ENCODE measurements at regions not wholly inside any gene's neighbourhood (a gene's known extent, or its start where the extent isn't known, plus 50 kb on each side); places are given as distances from the start of the nearest gene placed in this dataset.

DNA sequence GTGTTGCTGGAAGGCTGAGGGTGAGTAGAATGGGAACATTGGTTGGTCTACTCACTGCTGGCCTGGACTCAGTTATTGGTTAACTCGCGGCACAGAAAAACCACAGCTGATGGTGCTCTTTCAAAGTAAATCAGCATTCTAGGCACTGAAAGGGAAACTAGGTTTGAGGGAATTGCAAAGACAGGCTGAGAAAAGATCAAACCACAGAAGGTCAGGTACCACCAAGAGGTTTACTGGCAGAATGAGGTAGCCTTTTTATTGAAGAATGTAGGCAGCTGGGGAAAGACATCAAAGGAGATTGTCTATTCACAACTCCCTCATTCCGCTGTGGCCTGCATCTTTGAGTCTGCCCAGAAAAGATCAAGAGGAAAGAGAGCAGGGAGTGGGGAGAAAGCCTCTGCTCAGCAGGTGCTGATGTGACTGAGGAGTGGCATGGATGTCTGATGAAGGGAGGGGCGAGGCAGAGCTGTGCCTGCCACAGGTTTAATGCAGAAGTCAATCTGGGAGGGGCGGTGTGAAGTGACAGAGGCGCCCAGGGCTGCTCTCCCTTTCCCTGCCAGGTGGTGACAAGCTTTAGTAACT lies 255.5 kb downstream of the MAN2A1 start:
- DNase-seq (ENCODE audit: low spot score): no peak

DNA sequence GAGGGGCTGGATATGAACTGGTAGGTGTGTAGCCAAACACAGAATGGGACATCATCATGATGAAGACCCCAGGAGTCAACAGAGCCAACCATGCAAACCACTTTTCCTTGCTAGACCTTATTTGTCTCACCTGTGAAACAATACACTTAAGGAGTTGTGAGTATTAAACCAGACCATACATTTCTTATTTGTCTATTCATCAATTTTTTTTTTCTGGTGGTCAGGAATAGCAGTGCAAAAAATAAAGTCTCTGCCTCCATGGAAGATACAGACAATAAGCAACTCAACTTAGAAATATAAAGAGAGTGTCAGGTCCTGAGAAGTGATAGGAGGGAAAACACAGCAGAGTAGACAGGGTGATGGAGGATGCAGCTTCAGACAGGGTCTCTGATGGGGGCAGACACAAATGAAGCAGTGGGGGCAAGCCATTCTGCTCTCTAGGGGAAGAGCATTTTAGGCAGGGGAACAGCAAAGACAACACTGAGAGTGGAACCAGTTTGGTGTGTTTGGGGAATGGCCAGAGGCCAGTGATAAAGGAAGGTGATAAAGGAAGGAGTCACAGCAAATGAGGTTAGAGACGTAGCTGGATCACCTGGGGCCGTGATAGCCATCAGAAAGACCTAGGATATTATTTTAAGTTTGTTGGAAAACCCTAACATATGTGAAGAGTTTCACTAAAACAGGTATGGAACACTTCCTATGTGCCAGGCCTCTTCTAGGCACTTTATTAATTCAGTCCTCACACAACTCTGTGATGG lies 256.2 kb downstream of the MAN2A1 start:
- no peak for DNase-seq (ENCODE audit: low spot score)

DNA sequence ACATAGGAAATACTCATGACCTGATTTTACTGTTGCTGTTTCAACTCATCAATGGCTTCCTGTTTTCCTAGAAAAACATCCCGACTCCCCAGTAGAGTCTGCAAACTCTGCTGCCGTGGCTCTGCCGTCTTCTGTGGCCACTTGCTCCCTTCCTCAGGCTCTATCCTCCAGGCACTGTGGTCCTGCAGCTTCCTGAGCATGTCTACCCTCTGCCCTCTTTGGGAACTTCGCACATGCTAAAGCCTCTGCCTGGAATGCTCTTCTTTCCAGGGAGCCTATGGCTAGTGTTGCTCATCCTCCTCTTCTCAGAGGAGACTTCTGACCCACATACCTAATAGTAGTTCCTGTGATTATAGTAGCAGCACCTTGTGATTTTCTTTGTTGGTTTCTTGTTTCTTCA lies 256.9 kb downstream of the MAN2A1 start:
- DNase-seq (ENCODE audit: low spot score): no peak

DNA sequence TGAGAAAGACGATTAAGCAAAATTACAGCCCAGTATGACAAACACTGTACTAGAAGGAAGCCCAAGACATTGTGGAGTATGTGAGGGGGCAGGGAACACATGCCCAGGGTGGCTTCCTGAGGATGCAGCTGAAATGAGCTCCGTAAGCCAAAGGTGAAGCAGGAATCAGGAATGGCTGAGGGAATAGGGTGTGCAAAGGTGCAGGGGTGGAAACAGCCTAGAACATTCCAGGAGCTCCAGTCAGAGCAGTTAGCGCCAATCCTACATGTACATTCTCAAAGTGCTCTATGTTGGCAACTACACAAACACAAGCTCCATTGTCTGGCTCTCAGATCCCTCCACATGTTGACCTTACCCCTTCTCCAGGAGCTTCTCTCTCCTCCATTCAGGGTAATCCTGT lies 257.9 kb downstream of the MAN2A1 start:
- no peak for DNase-seq (ENCODE audit: low spot score)

DNA sequence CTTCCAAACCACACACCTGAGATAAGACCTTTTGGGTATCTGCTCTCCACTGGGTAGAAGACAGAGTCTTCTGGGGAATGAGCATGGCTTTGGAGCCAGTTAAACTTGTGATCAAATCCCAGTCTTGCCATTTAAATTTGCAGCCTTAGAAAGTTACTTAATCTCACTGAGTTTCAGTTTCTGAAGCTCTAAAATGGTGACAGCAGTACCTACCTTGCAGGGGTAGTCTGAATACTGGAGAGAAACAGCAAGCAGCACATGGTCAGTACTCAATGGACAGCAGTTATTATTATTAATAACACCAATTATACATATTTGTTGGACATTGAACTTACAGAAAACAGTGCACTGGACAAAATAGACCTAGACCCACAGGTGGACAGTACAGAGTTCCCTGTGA lies 260.9 kb downstream of the MAN2A1 start:
- DNase-seq (ENCODE audit: low spot score): no peak

DNA sequence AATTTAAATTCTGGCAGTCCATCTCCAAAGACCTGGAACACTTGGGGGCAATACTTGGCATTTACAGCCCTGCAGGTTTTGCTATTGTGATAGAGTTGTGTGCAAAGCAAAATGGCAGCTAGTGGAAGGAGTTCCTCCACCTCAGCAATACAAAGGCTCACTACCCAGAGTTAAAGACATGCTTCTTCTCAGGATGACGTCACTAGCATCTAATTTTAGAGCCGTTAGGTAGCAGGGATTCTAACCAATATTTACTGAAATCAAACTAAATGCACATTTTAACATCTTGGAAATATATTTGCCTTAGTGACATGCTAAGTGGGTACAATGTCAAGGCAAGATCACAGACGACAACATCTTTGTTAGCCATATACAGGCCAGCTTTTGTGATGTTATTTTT lies 261.6 kb downstream of the MAN2A1 start:
- no peak for DNase-seq (ENCODE audit: low spot score)

DNA sequence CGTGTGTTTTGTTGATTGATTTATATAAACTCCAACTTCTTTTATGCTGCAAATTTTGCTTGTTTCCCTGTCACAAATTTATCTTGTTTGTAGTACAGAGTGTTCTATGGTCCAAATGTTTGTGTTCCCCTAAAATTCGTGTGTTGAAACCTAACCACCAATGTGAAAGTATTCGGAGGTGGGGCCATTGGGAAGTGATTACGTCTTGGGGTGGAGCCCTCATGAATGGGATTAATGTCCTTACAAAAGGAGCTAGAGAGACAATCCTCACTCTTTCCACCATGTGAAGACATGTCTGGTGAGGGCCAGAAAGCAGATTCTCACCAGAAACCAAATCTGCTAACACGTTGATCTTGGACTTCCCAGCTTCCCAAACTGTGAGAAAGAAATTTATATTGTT lies 262.0 kb downstream of the MAN2A1 start:
- no peak for DNase-seq (ENCODE audit: low spot score)

DNA sequence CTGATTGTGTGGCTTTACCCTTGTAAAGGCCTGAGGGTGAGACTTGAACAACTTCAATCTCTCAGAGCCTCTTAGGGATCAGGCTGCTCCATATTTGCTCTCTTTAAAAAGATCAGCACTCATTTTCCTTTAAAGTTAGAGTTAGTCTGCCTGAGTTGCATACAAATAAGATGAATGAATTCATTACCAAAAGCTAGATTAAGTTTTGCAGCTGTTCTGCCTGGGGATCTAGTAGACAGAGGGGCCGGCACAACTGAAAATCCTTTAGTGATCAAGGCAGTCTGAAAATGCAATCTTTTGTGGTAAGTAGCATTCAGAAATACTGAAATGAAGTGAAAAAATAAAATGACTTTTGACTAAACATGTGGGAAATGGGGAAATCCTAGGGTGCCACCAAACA lies 264.0 kb downstream of the MAN2A1 start:
- DNase-seq (ENCODE audit: low spot score): no peak

DNA sequence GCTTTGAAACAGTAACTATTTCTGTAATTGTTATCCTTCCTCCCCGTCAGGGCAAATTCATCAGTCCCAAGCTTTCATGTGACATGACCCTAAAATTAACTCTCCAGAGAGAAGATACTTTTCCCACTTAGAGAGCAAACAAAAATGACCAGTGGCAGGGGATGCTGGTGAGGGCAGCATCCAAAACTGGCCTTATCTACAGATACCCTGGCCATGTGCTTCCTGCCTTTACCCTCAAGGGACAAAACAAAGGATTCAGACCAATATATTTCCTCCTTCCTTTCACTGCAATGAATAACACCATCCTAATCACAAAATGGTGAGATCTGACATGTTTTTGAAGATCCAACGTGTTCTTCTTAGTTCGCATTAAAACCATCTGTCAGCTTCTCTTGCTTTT lies 267.2 kb downstream of the MAN2A1 start:
- DNase-seq (ENCODE audit: low spot score): no peak

DNA sequence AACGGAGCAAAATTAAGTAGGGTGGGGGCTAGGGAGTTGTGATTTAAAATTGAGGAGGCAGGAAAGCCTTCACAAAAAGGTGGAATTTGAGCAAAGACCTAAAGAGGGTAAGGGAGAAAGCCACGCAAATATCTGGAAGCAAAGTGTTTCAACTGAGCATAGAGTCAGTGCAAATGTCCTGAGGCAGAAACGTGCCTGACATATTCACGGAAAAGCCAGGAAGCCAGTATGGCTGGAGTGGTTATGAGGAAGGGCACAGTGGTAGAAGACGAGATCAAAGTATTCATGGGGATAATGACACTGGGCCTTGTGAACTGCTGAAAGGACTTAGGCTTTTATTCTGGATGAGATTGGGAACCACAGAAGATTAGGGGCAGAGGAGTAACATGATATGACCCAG lies 268.4 kb downstream of the MAN2A1 start:
- DNase-seq (ENCODE audit: low spot score): no peak

DNA sequence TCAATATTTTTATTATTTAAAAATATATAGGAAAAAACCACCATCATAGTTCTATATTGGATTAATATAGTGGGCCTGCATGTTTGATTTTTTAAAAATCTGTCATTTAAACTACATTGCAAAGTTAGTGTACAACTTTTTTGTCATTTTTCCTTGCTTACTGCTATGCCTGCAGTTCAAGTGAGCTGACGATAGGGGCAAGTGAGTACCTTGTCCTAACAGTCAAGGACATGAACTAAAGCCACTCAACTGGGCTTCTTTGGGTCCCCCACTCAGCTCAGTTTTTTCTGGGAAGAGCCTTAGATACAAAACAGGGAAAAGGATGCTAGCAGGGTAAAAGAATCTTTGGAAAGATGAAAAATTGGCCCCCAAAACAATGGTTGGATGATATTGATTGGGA lies 269.9 kb downstream of the MAN2A1 start:
- no peak for DNase-seq (ENCODE audit: low spot score)

DNA sequence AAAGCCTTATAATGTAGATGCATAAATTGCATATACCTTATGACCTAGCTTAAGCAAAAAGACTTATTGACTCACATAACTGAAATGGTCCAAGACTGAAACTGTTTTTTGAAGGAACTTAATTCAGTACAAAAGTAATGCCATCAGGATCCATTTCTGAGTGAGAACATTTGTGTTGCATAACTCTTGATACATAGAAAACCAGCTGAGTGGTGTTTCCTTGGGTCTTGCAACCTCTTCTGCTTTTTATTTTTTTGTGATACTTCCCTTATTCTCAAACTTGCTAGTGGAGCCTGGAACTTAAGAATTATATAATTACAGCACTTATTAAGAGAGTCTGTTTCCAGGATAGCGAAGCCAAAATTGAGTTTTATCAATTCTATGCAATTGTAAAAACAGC lies 272.0 kb downstream of the MAN2A1 start:
- no peak for DNase-seq (ENCODE audit: low spot score)

DNA sequence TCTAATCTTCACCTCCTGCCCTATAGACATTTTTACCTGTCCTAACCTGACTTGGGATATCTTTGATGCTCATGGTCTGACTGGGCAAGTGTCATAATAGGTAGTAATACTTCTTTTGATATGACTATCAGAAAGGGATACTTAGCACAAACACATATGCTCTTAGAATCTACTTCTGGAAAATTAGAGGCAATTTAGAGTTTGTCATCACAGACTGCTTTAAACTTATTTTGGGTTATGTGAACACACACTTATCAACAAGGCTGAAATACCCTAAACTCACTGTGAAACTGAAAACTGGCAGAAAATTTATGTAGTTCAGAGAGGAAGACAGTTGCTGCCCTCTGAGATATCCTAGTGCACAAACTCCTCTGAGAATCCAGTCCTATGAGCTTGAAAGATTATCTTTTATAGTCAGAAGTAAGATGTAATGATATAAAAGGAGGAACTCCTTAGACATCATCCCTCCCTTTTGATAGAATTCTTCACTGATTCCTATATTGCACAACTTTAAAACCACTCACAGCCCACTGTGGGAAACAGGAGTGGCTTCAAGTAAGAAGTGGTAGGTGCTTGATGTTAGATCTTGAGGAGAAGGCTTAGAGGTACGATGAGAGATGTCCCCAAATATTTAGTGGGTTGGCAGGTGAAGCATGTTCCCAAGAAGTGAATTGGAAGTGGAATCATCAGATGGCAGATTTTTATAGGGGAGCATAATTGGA lies 273.3 kb downstream of the MAN2A1 start:
- DNase-seq (ENCODE audit: low spot score): no peak

DNA sequence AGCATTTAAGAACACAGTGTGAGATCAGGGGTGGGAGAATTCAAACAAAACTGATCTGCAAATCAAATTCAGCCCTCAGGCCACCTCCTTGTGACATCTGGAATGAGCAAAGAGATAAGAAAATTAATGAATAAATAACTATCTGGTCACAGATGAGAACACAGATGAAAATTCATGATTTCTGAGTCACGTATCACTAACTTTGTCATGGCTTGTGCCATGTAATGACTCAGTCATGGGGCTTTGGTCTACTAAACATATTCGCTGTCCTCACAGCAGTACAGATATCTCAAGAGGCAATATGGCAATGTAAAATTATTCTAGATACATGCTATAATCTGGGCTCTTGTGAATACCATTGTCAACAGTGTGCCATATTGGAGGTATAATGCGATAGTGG lies 274.4 kb downstream of the MAN2A1 start:
- DNase-seq (ENCODE audit: low spot score): no peak

DNA sequence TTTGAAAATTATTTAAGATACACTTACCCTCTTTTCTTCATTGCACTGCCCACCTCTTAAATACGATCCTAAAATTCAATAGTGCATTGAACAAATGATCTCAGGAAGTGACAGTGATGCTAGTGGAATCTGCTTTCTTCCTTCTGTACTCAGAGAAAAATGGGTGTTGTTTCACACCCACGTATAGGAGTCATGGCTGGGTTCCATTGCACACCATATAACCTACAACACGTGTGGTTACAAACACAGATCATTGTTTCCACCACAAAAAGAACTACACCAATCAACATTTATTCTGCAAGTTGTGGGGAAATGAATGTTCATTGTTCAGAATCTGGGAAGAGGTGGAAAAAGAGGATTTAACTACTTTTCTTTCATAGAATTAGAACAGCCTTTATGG lies 275.9 kb downstream of the MAN2A1 start:
- no peak for DNase-seq (ENCODE audit: low spot score)

DNA sequence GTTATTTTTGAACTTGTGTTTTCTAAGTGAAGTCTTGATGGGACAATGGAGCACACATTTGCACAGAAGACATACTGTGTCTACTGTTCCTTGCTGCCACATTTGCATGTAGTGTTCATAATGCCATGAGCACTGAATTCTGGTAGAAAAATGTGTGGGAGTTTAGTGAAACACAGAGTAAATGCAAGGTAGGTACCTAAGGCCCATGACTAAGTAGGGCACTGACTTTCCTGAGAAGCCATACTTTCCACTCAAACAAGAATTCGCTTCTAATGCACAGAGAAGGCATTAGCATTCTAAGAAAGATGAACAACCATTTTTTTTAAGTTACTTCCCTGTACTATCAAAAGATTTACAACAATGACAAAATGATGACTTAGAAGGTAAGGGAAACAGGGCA lies 282.2 kb downstream of the MAN2A1 start:
- no peak for DNase-seq (ENCODE audit: low spot score)

DNA sequence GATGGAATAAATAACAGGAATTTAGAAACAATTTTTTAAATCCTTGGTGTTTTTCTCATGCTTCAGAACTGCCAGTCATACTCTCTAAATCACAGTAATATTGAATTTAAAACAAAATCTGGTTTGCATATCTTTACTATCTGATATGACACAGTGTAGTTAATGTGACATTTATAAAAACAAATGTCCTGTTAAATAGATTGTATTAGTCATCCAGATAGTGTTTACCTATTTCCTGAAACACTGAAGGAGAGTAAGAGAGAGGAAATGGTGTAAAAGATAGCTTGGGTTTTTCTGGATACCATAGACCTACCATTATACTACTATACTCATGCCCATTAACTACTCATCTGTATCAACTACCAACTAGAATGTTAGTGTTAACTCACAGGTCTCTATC lies 292.3 kb downstream of the MAN2A1 start:
- DNase-seq (ENCODE audit: low spot score): no peak

DNA sequence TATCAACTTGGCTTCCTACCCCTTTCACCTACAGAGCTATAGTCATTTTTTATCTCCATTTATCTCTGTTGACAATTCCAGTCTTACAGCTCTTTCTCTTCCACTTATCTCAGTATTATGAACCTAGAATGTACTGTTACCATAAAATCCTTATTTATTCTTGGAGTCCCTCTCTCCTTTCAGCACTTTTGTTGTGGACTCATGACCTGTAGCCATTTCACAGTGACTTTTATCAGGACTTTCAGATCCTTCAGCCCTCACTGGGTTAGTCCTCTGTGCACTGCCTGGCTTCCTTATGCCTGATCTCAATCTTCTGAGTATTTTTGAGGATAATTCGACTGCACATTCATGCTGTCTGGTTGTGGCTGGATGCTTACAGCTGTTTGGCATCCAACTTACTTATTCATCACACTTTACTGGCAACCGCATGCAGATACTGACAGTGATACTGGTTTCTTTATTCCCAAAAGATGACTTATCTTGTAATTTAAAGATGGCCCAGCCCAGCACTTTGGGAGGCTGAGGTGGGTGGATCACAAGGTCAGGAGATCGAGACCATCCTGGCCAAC lies 293.3 kb downstream of the MAN2A1 start:
- no peak for DNase-seq (ENCODE audit: low spot score)

DNA sequence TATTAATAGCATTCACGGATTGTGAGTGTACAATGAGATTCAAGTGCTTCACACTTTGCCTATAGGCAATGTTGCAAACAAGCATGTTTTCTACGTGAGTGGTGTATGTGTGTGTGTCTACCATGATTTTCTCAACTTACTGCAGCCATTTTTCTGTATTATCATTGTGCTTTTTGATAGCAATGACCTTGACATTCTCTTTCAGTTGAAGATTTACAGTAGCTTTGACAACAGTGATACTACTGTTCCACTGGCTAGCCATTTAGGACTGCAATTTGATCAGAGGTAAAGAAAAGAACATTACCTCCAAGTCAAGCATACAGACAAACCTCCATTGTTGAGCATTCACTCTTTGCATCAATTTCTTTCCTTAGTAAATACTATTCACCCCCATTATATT lies 297.0 kb downstream of the MAN2A1 start:
- DNase-seq (ENCODE audit: low spot score): no peak

DNA sequence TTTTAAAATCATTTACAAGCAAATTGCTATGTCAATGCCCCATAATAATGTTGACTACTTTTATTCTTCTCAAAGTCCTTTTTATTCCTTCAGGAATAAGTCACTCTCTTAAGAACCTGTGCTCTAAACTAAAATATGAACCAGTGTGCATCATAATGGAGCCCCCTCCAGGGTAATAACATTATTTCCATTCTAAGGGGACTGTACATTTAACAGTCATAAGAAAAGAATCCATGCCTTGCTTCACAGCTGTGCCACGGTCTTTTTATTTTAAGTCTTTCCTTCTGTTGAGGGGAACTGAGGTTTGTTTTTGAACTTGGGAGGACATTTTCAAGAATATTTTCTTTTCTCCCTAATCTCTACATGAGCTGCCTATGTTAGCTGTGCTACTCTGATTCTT lies 297.6 kb downstream of the MAN2A1 start:
- no peak for DNase-seq (ENCODE audit: low spot score)

DNA sequence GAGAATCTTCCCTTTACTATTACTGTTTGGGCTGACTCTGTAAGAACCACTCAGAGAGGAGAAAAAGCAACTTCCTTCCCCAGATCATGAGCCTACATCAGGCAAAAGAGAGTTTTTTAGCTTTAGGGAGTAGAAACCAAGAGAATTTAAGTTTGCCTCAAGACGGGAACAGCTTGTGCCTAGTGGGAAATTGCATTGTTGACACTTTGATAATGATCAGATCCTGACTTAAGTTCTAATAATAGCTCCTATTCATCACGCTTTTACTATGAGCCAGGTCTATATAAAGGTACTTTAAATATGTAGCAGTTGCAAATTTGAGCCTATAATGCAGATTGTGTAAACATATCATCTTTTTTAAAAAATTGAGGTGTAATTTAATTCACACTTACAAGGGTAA lies 298.2 kb downstream of the MAN2A1 start:
- DNase-seq (ENCODE audit: low spot score): no peak

DNA sequence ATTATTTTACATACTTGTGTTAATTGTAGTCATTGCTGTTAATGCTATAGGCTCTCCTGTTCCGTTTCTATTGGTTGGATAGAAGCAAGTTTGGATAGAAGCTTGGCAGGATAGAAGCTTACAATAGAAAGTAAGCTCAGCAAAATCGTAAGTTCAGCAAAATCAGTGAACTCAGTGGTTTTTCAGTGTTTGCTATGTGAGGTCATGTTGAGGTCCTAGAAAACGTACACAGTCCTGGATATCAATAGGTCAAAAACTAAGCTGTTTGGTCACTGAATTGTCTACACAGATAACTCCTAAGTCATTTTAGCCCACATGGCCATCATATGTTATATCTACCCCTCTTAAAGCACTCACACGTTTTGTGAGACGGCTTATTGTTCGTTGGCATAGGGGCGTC lies 299.4 kb downstream of the MAN2A1 start:
- no peak for DNase-seq (ENCODE audit: low spot score)

DNA sequence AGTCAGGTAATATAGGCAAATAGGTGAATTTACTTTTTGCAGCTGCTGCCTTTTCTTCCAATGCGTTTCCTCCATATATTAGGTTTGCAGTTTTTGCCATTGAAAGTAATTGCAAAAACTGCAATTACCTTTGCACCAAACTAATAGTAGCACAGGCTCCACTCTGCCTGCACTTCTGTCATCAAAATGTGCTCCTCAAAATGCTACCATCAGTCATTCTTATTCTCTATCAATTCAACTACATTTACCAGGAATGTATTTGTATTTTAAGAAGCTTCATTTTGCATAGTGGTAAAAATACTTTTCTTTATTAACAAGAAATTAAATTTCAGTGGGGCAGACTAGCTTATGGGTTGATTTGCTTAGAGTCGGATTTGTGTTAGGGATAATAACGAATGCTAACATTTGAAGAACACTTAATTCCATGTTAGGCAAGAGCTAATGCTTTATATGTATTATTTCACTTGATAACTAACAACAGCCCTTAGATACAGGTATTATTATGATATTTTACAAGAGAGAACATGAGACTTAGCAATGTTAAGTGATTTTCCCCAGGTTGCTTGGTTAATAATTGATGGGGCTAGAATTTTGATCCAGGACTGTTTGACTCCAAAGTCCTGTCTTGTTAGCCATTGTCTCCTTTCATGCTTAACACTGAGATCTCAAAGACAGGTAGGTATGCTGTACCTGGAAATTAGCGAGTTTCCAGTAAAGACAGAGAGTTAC lies 300.4 kb downstream of the MAN2A1 start:
- DNase-seq (ENCODE audit: low spot score): no peak

Data from activated CD4-positive, alpha-beta T cell treated with anti-CD3 and anti-CD28 coated beads, Interleukin-2, Interleukin-4, amounts not matched to agents 100 ng/mL and 50 ng/mL, durations not matched to agents 16 hours and 8 hours (primary cell).